HG03159 (cell line): ENCODE measurements at regions not wholly inside any gene's neighbourhood (a gene's known extent, or its start where the extent isn't known, plus 50 kb on each side); places are given as distances from the start of the nearest gene placed in this dataset.

Source experiments
- ATAC-seq: cut with Tn5 transposase; IDR thresholded peaks from one replicate; pipeline ENCODE4 v1.9.1; 2021; ENCODE audit warnings: mild to moderate bottlenecking, moderate library complexity; ENCODE audit not compliant: unreplicated experiment

DNA sequence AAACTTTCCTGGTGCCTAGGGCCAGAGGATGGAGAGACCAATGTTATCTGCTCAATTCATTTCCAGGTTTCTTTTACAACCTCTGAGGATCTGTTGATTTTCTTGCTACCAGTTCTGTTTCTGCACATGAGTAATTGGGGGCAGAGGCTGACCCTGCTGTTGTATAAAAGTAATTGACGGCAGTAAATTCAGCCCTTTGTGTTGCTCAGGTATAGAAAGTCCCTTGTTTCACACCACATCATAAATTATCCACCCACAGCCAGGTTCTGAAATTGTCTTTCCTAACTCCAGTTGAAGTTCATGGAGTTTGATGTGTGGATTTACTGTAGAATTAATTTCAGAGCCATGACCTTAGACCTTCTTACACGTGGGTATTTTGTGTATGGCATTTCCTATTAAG is 107.4 kb upstream of the GRIK2 start:
- ATAC-seq, result no peak

DNA sequence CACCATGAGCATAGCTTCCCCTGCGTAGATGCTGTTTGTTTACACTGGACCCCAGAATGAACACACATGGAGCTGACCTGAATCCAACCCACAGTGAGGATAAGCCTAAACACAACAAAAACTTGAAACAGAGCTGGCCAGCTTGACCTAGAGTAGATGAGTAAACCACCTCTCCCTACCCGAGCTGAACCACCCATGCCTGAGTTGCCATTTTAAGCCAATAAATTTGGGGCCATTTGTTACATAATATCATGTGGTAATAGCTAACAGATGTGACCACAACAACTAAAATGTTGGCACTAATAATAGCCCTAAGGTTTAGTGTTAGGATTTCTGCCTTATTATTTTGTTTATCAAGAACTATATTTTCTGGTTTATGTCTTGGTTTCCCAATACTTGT is 103.2 kb upstream of the GRIK2 start:
- ATAC-seq, result no peak

- no peak for ATAC-seq
These were observed 99.4 kb upstream of the GRIK2 start for GRCh38 chr6:101294051-101294638.

GRCh38 chr6:101294676-101295075 is 98.8 kb upstream of the GRIK2 start:
- ATAC-seq, result no peak

- ATAC-seq, result no peak
These were observed 97.1 kb upstream of the GRIK2 start for GRCh38 chr6:101296169-101296960.

DNA sequence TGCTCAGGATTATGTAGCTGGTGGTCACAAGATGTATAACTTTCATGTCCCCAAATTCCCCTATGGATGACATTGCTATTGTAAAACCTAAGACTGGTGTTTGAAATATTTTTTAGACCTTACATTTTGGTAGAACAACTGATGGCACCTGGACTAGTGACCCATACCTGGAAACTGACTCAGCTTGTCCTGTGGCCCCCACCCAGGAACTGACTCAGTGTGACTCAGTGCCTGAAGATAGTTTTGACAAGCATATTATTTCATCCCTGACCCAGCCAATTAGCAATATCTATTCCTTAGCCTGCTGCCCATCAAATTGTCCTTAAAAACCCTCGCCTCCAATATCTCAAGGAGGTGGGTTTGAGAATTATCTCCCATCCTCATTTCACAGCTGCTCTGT is 90.9 kb upstream of the GRIK2 start:
- no peak for ATAC-seq

- ATAC-seq, result no peak
These were observed 90.0 kb upstream of the GRIK2 start for GRCh38 chr6:101303495-101303894.

GRCh38 chr6:101312652-101313051 is 80.9 kb upstream of the GRIK2 start:
- no peak for ATAC-seq

GRCh38 chr6:101322921-101323320 is 70.6 kb upstream of the GRIK2 start:
- ATAC-seq, result no peak

- ATAC-seq, result no peak
These were observed 67.1 kb upstream of the GRIK2 start for GRCh38 chr6:101326411-101326810.

DNA sequence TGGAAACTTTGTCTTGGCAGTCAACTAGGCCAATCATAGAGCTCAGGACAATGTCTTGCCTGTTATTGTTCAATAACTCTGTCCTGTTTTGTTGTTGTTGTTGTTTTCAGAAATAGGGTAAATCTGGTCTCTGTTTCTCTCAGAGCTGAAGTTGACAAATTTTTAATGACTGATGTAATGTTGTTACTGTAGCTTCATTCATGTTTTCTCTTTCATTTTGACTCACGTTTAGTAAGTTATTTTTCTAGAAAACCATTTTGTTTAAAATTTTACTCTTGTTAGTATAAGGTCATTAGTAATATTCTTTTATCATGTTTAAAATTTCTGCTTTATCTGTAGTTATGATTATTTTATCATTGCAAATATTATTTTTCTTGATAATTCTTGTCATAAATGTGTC is 51.6 kb upstream of the GRIK2 start:
- ATAC-seq, result no peak
